ENCODE measurements at regions not wholly inside any gene's neighbourhood (a gene's known extent, or its start where the extent isn't known, plus 50 kb on each side); places are given as distances from the start of the nearest gene placed in this dataset.

DNA sequence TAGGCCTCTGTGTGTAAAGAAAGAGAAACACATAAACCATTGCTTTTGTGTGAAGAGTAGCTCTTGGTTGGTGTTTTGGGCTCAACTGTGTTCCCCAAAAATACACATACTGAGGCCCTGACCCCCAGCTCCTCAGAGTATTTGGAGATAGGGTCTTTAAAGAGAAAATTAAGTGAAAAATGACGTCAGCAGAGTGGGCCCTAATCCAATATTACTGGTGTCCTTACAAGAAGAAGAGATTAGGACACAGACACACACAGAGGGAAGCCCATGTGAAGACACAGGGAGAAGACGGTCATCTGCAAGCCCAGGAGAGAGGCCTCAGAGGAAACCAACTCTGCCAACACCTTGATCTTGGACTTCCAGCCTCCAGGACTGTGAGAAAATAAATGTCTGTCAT, 76.9 kb upstream of the PGBD5 start:
- 60% methylated on average over 1 of the region's 2 CpGs for WGBS (ENCODE audit: insufficient coverage)
- Histone ChIP-seq H3K4me1 (ENCODE audit: control insufficient read depth in 1 of 2, insufficient read depth in 2 of 2, low read length in 2 of 2) (peaks cover 8 to 12% of the 10 kb centered on the region in 2 donors), H3K27ac (ENCODE audit: low read depth in 1 of 2, low read length in 2 of 2) (no peak overlapping the region), H3K9me3 (replicated peaks in 1 of 2; ENCODE audit: control insufficient read depth in 1 of 2, insufficient read depth in 1 of 2, low read length in 2 of 2) (peaks cover 0 to 12% of the 10 kb centered on the region in 2 donors), H3K79me2 (ENCODE audit: insufficient read depth, low read length) (no peaks in the 10 kb centered on the region), H2AFZ (ENCODE audit: insufficient read depth, low read depth, low read length, poor library complexity, severe bottlenecking) (no peak overlapping the region), H3K4me2 (replicated peaks; ENCODE audit: extremely low read depth, low read length, poor library complexity, severe bottlenecking) (no peak overlapping the region), H3K27me3 (ENCODE audit: control insufficient read depth in 2 of 2, insufficient read depth in 2 of 2, low read length in 2 of 2) (no peaks in the 10 kb centered on the region), H3K4me3 (replicated peaks in 1 of 3; ENCODE audit: low read depth in 2 of 3, low read length in 3 of 3) (no peak overlapping the region), H4K20me1 (ENCODE audit: insufficient read depth, low read length) (no peaks in the 10 kb centered on the region), H3K9ac (ENCODE audit: insufficient read depth, low read length, poor library complexity, severe bottlenecking) (no peak overlapping the region), H3K36me3 (replicated peaks in 1 of 2; ENCODE audit: control insufficient read depth in 1 of 2, insufficient read depth in 2 of 2, low read length in 2 of 2) (no peaks in the 10 kb centered on the region)
- peaks cover 11 to 24% (median 19%) of the 10 kb centered on the region in 7 donors for H3K9me3 Mint-ChIP-seq
- intact Hi-C loops (cut with micrococcal nuclease), result no loop called here
- TF ChIP-seq, protein P1, sequence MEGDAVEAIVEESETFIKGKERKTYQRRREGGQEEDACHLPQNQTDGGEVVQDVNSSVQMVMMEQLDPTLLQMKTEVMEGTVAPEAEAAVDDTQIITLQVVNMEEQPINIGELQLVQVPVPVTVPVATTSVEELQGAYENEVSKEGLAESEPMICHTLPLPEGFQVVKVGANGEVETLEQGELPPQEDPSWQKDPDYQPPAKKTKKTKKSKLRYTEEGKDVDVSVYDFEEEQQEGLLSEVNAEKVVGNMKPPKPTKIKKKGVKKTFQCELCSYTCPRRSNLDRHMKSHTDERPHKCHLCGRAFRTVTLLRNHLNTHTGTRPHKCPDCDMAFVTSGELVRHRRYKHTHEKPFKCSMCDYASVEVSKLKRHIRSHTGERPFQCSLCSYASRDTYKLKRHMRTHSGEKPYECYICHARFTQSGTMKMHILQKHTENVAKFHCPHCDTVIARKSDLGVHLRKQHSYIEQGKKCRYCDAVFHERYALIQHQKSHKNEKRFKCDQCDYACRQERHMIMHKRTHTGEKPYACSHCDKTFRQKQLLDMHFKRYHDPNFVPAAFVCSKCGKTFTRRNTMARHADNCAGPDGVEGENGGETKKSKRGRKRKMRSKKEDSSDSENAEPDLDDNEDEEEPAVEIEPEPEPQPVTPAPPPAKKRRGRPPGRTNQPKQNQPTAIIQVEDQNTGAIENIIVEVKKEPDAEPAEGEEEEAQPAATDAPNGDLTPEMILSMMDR (IDR thresholded peaks at IDR 0.05), result no peak
- H3K27me3 Mint-ChIP-seq (ENCODE audit: low read depth in 3 of 3), result peaks cover 2 to 20% (median 7%) of the 10 kb centered on the region in 3 donors
- peaks cover 0 to 3% of the 10 kb centered on the region in 2 donors for H3K36me3 Mint-ChIP-seq
- no peak overlapping the region for H3K27ac Mint-ChIP-seq
- H3K4me1 Mint-ChIP-seq, result peaks cover 11% of the 10 kb centered on the region
- no peak overlapping the region for H3K4me3 Mint-ChIP-seq
- no peak for DNase-seq

DNA sequence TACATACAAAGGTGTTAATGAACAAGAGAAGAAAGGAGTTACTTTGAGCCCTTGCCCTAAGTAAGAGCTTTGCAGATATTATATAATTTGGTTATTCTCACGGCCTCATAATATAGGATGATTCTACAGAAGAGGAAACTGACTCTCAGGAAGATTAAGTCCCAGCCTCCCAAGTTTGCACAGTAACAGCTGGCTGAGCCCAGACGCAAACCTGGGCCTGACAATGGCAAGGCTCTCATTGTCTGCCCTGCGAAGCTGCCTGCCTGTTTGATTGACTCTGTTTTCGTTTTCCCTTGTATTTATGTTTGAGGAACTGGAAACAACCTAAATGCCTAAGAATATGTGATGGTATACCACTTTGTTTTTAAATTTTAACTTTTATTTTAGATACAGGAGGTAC, 76.2 kb upstream of the PGBD5 start:
- intact Hi-C loops (cut with micrococcal nuclease), result no loop called here
- WGBS (ENCODE audit: insufficient coverage), result 86% methylated on average over 1 of the region's 4 CpGs
- H3K4me1 Mint-ChIP-seq, result peaks cover 4% of the 10 kb centered on the region

More for the DNA sequence above, 76.2 kb upstream of the PGBD5 start:
- no peak overlapping the region for H2AFZ ChIP-seq (ENCODE audit: insufficient read depth, low read depth, low read length, poor library complexity, severe bottlenecking)
- no peaks in the 10 kb centered on the region for H3K36me3 ChIP-seq (replicated peaks in 1 of 2; ENCODE audit: control insufficient read depth in 1 of 2, insufficient read depth in 2 of 2, low read length in 2 of 2)
- Mint-ChIP-seq H3K36me3 (no peaks in the 10 kb centered on the region), H3K4me3 (no peak overlapping the region), H3K9me3 (peaks cover 6 to 21% (median 15%) of the 10 kb centered on the region in 7 donors), H3K27me3 (ENCODE audit: low read depth in 3 of 3) (peaks cover 2 to 17% (median 7%) of the 10 kb centered on the region in 3 donors), H3K27ac (no peak overlapping the region)
- no peak overlapping the region for H3K27ac ChIP-seq (ENCODE audit: low read depth in 1 of 2, low read length in 2 of 2)
- no peaks in the 10 kb centered on the region for H4K20me1 ChIP-seq (ENCODE audit: insufficient read depth, low read length)
- DNase-seq, result no peak
- no peak overlapping the region for H3K9ac ChIP-seq (ENCODE audit: insufficient read depth, low read length, poor library complexity, severe bottlenecking)
- no peaks in the 10 kb centered on the region for H3K79me2 ChIP-seq (ENCODE audit: insufficient read depth, low read length)
- H3K27me3 ChIP-seq (ENCODE audit: control insufficient read depth in 2 of 2, insufficient read depth in 2 of 2, low read length in 2 of 2), result no peaks in the 10 kb centered on the region
- H3K9me3 ChIP-seq (replicated peaks in 1 of 2; ENCODE audit: control insufficient read depth in 1 of 2, insufficient read depth in 1 of 2, low read length in 2 of 2), result peaks cover 0 to 10% of the 10 kb centered on the region in 2 donors
- H3K4me2 ChIP-seq (replicated peaks; ENCODE audit: extremely low read depth, low read length, poor library complexity, severe bottlenecking), result no peak overlapping the region
- peaks cover under 1 to 5% of the 10 kb centered on the region in 2 donors for H3K4me1 ChIP-seq (ENCODE audit: control insufficient read depth in 1 of 2, insufficient read depth in 2 of 2, low read length in 2 of 2)
- no peak overlapping the region for H3K4me3 ChIP-seq (replicated peaks in 1 of 3; ENCODE audit: low read depth in 2 of 3, low read length in 3 of 3)
- TF ChIP-seq, protein P1 (IDR thresholded peaks at IDR 0.05), result no peak
